K562 (cell line): ENCODE measurements at regions not wholly inside any gene's neighbourhood (a gene's known extent, or its start where the extent isn't known, plus 50 kb on each side); places are given as distances from the start of the nearest gene placed in this dataset.

Experiments used
- ATAC-seq: fragments of 200-7000 bp; cut with Tn5 transposase; 3 replicates; pipeline ENCODE4 v1.9.1; 2020; ENCODE audit warnings: moderate library complexity
- BruUV-seq: library from RNA; stranded (reverse); fragments of 400-500 nt; replicated peaks from 2 replicates; lab custom pipeline; 2021; lab: Mats Ljungman, UMichigan
- CTCF ChIA-PET: fragments of 300-600 bp; formaldehyde crosslinking; extraction: SDS; loops from one replicate; lab custom pipeline; 2021; ENCODE audit warnings: low intra/inter-chr PET ratio; lab: Yijun Ruan, JAX
- POLR2A ChIA-PET: fragments of 300-600, 350-650 bp; sonication (Branson Sonifier 250); formaldehyde crosslinking; extraction: SDS; loops from one replicate; lab custom pipeline; 2021; ENCODE audit warnings: antibody characterized with exemption, inconsistent platforms; lab: Yijun Ruan, JAX
- DNase-seq, 4 experiments: peaks; one replicate each; pipeline versions ENCODE4 v3.0.0 to v3.0.0-alpha.2; 2011 to 2018; ENCODE audit warnings: low spot score in 3 of 4, mixed read lengths in 3 of 4; ENCODE audit errors: extremely low read depth in 1 of 4
- FAIRE-seq: peaks from 2 replicates; lab custom pipeline; 2011; peaks lifted over from hg19 to GRCh38; lab: Jason Lieb, UNC
- H2AFZ ChIP-seq: 2 replicates; pipeline ENCODE4 v1.6.0; 2011; ENCODE audit warnings: low read depth, low read length, control low read depth, inconsistent platforms
- H3K27ac ChIP-seq: fragments of 200-600 bp; 3 replicates; pipeline ENCODE4 v1.8.0; 2011; ENCODE audit warnings: low read depth, mild to moderate bottlenecking, control low read depth, inconsistent platforms, low read length, moderate library complexity, mixed read lengths; ENCODE audit errors: extremely low read depth
- H3K27me3 ChIP-seq, 2 experiments: fragments of 300-600 bp in 1 of 2; 2 replicates in 1 of 2; 3 replicates in 1 of 2; pipeline versions ENCODE4 v1.6.0 to v1.8.0; 2011; ENCODE audit warnings: inconsistent platforms in 2 of 2, low read length in 2 of 2, mild to moderate bottlenecking in 1 of 2, mixed read lengths in 1 of 2, moderate library complexity in 1 of 2; ENCODE audit not compliant: control insufficient read depth in 2 of 2, insufficient read depth in 2 of 2
- H3K36me3 ChIP-seq: fragments of 300-600 bp; 3 replicates; pipeline ENCODE4 v1.8.0; 2011; ENCODE audit warnings: mild to moderate bottlenecking, low read length, inconsistent platforms; ENCODE audit not compliant: control insufficient read depth, insufficient read depth
- H3K4me1 ChIP-seq, 2 experiments: fragments of 200-600 bp in 1 of 2; replicated peaks in 1 of 2; 2 replicates in 1 of 2; 3 replicates in 1 of 2; pipeline versions ENCODE4 v1.5.1 to v1.8.0; 2011; ENCODE audit warnings: inconsistent platforms in 2 of 2, low read length in 2 of 2, mild to moderate bottlenecking in 1 of 2, mixed read lengths in 1 of 2, moderate library complexity in 1 of 2; ENCODE audit not compliant: control insufficient read depth in 2 of 2, insufficient read depth in 2 of 2
- H3K4me2 ChIP-seq: 2 replicates; pipeline ENCODE4 v1.6.1; 2011; ENCODE audit warnings: low read length, control low read depth, inconsistent platforms, mixed read lengths; ENCODE audit not compliant: insufficient read depth
- H3K4me3 ChIP-seq: fragments of 200-600 bp; sonication (generic), shearing (Covaris generic); 2 replicates; pipeline ENCODE4 v1.5.1; 2016; ENCODE audit warnings: control low read depth, inconsistent platforms
- H3K79me2 ChIP-seq: fragments of 200-600 bp; 3 replicates; pipeline ENCODE4 v1.8.0; 2011; ENCODE audit warnings: low read length, inconsistent platforms; ENCODE audit not compliant: control insufficient read depth, insufficient read depth
- H3K9ac ChIP-seq, 2 experiments: 2 replicates each; pipeline versions ENCODE4 v1.6.0 to v1.6.1; 2011; ENCODE audit warnings: low read depth in 2 of 2, low read length in 2 of 2, control low read depth in 1 of 2, inconsistent platforms in 1 of 2, mild to moderate bottlenecking in 1 of 2, mixed read lengths in 1 of 2; ENCODE audit not compliant: insufficient read depth in 1 of 2
- H3K9me1 ChIP-seq: one replicate; pipeline ENCODE4 v1.6.0; 2011; ENCODE audit warnings: inconsistent platforms, mild to moderate bottlenecking, low read length, moderate library complexity; ENCODE audit not compliant: control insufficient read depth, insufficient read depth
- H3K9me3 ChIP-seq: replicated peaks from 2 replicates; pipeline ENCODE4 v1.5.1; 2011; ENCODE audit warnings: low read depth, low read length, inconsistent platforms; ENCODE audit not compliant: control insufficient read depth, insufficient read depth
- H4K20me1 ChIP-seq: replicated peaks from 2 replicates; pipeline ENCODE4 v1.6.1; 2011; ENCODE audit warnings: low read length, inconsistent platforms, mixed read lengths; ENCODE audit not compliant: control insufficient read depth, insufficient read depth
- BMI1 ChIP-seq: fragments of 150-350 bp; IDR thresholded peaks from 2 replicates; pipeline ENCODE4 v1.6.1; 2014; ENCODE audit warnings: low read length
- CBX5 ChIP-seq: IDR thresholded peaks from 2 replicates; pipeline ENCODE4 v1.6.1; 2014; ENCODE audit warnings: low read depth, borderline replicate concordance
- EP300 ChIP-seq: IDR thresholded peaks from 2 replicates; pipeline ENCODE4 v1.6.1; 2012; ENCODE audit warnings: low read length, improper control_type of control experiment
- GTF2A2 ChIP-seq: IDR thresholded peaks from 2 replicates; pipeline ENCODE4 v1.6.1; 2016; ENCODE audit warnings: mild to moderate bottlenecking, missing genetic modification characterization, missing compliant biosample characterization
- MED1 ChIP-seq: sonication (generic); formaldehyde crosslinking; IDR thresholded peaks from 2 replicates; pipeline ENCODE4 v1.8.1; 2023; ENCODE audit warnings: missing genetic modification reagents, borderline replicate concordance
- MIER1 ChIP-seq: fragments of 450-650 bp; IDR thresholded peaks from 2 replicates; pipeline ENCODE4 v1.6.1; 2016; ENCODE audit warnings: antibody characterized with exemption, mild to moderate bottlenecking, low read depth
- NR2F6 ChIP-seq: fragments of 450-650 bp; formaldehyde crosslinking; IDR thresholded peaks from 2 replicates; pipeline ENCODE4 v1.4.0; 2020; ENCODE audit warnings: mild to moderate bottlenecking
- SREBF1 ChIP-seq: fragments of 150-350 bp; IDR thresholded peaks from 2 replicates; pipeline ENCODE4 v1.6.1; 2014; ENCODE audit warnings: antibody characterized with exemption, low read depth, low read length, borderline replicate concordance
- WGBS: fragments of 100-300 bp; shearing (Covaris generic); methylation state at CpG from one replicate; pipeline ENCODE4 v1.1.6; 2016; ENCODE audit warnings: low coverage, mixed read lengths; ENCODE audit not compliant: insufficient coverage; ENCODE audit errors: missing lambda C conversion rate; 5-methylcytosine and 5-hydroxymethylcytosine counted together
- in situ Hi-C: fragments of 300-500 bp; cut with MboI; formaldehyde crosslinking; loops from 4 replicates; pipeline ENCODE4 v1.15.0; 2018; ENCODE audit warnings: inconsistent platforms, mixed read lengths
- intact Hi-C: fragments of 100-400 bp; cut with micrococcal nuclease; formaldehyde crosslinking; loops from 2 replicates; pipeline ENCODE4 v1.14.2; 2022
- TF ChIP-seq, protein P1 (sequence below): fragments of 450-650 bp; IDR thresholded peaks from 2 replicates; pipeline ENCODE4 v1.7.1; 2018; ENCODE audit warnings: mild to moderate bottlenecking, low read depth; ENCODE audit not compliant: partially characterized antibody
- TF ChIP-seq, protein P2 (sequence below): IDR thresholded peaks from 3 replicates; pipeline ENCODE4 v1.6.1; 2011; ENCODE audit warnings: borderline replicate concordance, mild to moderate bottlenecking; ENCODE audit not compliant: insufficient read length, insufficient read depth
- TF ChIP-seq, protein P3 (sequence below): fragments of 450-650 bp; IDR thresholded peaks from 2 replicates; pipeline ENCODE4 v1.6.1; 2017; ENCODE audit warnings: mild to moderate bottlenecking, moderate library complexity

DNA sequence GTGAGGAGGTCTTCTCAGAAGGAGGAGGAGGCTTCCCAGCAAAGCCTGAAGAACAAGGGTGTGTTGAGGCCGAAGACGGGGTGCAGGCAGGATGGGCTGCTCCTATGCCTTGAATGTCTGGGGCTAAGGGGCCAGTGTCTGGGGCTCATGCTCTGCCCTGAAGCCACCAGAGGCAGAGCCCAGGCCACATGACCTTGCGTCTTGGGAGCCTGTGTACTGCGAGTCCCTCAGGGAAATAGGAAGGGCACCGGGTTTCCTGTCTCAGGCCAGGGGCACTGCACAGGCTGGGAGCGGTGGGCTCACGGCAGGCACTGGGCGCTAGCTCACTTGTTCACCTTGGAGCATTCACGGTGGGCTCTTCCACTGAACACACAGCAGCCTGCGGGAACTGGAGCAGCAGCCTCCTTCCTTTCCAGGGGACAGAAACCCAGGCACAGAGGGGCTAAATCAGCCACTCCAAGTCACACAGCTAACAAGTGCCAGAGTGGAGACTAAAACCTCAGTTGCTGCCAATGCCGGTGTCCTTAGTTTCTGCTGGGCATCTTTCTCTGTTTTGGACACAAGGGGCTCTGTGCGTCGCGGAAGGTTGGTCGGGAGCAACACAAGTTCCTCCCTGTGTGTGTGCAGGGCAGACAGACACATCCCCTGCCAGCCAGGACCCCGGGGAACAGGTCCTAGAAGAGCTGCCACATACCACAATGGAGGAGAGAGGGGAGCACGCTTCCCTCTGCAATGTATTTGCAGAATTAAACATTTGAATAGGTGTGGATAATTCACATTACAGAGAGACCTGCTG is 104.8 kb upstream of the C1orf174 start:
- Histone ChIP-seq H3K27me3 (peaks cover 3 to 41% of the 10 kb centered on the region in 2 experiments; a peak in 4 of 5 replicates), H3K27ac (no peak overlapping the region), H3K4me3 (no peak overlapping the region), H3K4me2 (no peak overlapping the region), H4K20me1 (no peaks in the 10 kb centered on the region; the same call in 1 of the 2 replicates), H3K36me3 (0 out of 3 replicates have a peak, but pooled peaks cover 2% of the 10 kb centered on the region), H3K9me3 (no peaks in the 10 kb centered on the region), H3K79me2 (no peaks in the 10 kb centered on the region), H3K9ac (no peak overlapping the region), H3K4me1 (peaks cover 0 to 22% of the 10 kb centered on the region in 2 experiments; a peak in 3 of 5 replicates), H2AFZ (no peak overlapping the region), H3K9me1 (no peaks in the 10 kb centered on the region)
- FAIRE-seq = no peak
- 10% methylated on average over 17 of the region's 17 CpGs for WGBS
- CTCF ChIA-PET = no interaction called here
- intact Hi-C loops = no loop called here
- ATAC-seq = no peak
- BruUV-seq = no TSS peak
- in situ Hi-C loops = no loop called here
- POLR2A ChIA-PET = interaction anchor here (0.6 to 1.2 kb wide), 3 partner anchors 13 to 62 kb away, joined by 3 to 4 read pairs (median 4); no protein-coding TSS in a partner anchor
- DNase-seq = no peak
- TF ChIP-seq, protein P1, sequence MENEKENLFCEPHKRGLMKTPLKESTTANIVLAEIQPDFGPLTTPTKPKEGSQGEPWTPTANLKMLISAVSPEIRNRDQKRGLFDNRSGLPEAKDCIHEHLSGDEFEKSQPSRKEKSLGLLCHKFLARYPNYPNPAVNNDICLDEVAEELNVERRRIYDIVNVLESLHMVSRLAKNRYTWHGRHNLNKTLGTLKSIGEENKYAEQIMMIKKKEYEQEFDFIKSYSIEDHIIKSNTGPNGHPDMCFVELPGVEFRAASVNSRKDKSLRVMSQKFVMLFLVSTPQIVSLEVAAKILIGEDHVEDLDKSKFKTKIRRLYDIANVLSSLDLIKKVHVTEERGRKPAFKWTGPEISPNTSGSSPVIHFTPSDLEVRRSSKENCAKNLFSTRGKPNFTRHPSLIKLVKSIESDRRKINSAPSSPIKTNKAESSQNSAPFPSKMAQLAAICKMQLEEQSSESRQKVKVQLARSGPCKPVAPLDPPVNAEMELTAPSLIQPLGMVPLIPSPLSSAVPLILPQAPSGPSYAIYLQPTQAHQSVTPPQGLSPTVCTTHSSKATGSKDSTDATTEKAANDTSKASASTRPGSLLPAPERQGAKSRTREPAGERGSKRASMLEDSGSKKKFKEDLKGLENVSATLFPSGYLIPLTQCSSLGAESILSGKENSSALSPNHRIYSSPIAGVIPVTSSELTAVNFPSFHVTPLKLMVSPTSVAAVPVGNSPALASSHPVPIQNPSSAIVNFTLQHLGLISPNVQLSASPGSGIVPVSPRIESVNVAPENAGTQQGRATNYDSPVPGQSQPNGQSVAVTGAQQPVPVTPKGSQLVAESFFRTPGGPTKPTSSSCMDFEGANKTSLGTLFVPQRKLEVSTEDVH = no peak
- TF ChIP-seq MIER1 (no peak), GTF2A2 (no peak), CBX5 (no peak), SREBF1 (no peak), EP300 (no peak), MED1 (no peak), NR2F6 (no peak), BMI1 (no peak)
- TF ChIP-seq, protein P2, sequence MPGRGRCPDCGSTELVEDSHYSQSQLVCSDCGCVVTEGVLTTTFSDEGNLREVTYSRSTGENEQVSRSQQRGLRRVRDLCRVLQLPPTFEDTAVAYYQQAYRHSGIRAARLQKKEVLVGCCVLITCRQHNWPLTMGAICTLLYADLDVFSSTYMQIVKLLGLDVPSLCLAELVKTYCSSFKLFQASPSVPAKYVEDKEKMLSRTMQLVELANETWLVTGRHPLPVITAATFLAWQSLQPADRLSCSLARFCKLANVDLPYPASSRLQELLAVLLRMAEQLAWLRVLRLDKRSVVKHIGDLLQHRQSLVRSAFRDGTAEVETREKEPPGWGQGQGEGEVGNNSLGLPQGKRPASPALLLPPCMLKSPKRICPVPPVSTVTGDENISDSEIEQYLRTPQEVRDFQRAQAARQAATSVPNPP = no peak
- TF ChIP-seq, protein P3, sequence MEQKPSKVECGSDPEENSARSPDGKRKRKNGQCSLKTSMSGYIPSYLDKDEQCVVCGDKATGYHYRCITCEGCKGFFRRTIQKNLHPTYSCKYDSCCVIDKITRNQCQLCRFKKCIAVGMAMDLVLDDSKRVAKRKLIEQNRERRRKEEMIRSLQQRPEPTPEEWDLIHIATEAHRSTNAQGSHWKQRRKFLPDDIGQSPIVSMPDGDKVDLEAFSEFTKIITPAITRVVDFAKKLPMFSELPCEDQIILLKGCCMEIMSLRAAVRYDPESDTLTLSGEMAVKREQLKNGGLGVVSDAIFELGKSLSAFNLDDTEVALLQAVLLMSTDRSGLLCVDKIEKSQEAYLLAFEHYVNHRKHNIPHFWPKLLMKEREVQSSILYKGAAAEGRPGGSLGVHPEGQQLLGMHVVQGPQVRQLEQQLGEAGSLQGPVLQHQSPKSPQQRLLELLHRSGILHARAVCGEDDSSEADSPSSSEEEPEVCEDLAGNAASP = no peak
